ENCODE measurements at regions not wholly inside any gene's neighbourhood (a gene's known extent, or its start where the extent isn't known, plus 50 kb on each side); places are given as distances from the start of the nearest gene placed in this dataset.

DNA sequence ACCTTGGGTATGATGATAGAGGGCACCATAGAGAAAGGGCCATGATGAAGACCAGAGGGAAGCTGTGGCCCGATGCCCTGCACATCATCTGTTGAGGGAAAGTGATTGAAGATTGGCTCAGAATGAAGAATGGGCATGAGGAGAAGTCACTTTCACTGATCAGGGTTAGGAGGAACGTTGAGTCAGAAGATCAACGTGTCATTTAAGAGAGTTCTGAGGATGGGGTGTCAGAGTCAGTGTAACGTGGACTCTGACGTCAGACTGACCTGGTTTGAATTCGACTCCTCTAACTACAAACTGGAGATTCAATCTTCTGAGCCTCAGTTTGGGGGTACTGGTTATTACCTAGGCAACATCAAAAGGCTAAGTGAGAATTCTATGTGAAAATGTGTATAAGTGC, 352.6 kb downstream of the DDX10 start:
- DNase-seq (ENCODE audit: low read depth): no peak
- H3K4me3 ChIP-seq (ENCODE audit: low read depth, low read length): no peak overlapping the region
- TF ChIP-seq CTCF (IDR thresholded peaks at IDR 0.05; ENCODE audit: control insufficient read depth, extremely low read depth, insufficient read depth): no peak

DNA sequence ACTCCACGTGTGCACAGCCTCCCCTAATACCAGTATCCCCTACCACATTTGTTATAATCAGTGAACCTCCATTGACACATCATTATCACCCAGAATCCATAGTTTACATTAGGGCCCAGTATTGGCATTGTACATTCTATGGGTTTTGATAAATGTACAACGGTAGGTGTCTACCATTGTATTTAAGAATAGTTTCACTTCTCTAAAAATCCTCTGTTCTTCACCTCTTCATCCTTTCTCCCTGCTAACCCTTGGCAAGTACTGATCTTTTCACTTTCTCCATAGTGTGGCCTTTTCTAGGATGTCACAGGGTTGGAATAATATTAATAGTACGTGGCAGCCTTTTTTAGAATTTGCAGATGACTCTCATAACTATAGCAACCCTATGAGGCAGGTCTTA, 353.8 kb downstream of the DDX10 start:
- TF ChIP-seq CTCF (IDR thresholded peaks at IDR 0.05; ENCODE audit: control insufficient read depth, extremely low read depth, insufficient read depth): no peak
- no peak overlapping the region for H3K4me3 ChIP-seq (ENCODE audit: low read depth, low read length)
- no peak for DNase-seq (ENCODE audit: low read depth)

GRCh38 chr11:109019342-109019936, 354.6 kb downstream of the DDX10 start:
- TF ChIP-seq CTCF (IDR thresholded peaks at IDR 0.05; ENCODE audit: control insufficient read depth, extremely low read depth, insufficient read depth): no peak
- DNase-seq (ENCODE audit: low read depth): no peak
- H3K4me3 ChIP-seq (ENCODE audit: low read depth, low read length): no peak overlapping the region

- no peak for DNase-seq (ENCODE audit: low read depth)
- no peak overlapping the region for H3K4me3 ChIP-seq (ENCODE audit: low read depth, low read length)
- no peak for TF ChIP-seq CTCF (IDR thresholded peaks at IDR 0.05; ENCODE audit: control insufficient read depth, extremely low read depth, insufficient read depth)
These were observed 358.2 kb downstream of the DDX10 start for GRCh38 chr11:109023036-109023435.

GRCh38 chr11:109026891-109027489, 362.1 kb downstream of the DDX10 start:
- DNase-seq (ENCODE audit: low read depth): no peak
- no peak for TF ChIP-seq CTCF (IDR thresholded peaks at IDR 0.05; ENCODE audit: control insufficient read depth, extremely low read depth, insufficient read depth)
- H3K4me3 ChIP-seq (ENCODE audit: low read depth, low read length): no peak overlapping the region

- no peak for DNase-seq (ENCODE audit: low read depth)
- no peak for TF ChIP-seq CTCF (IDR thresholded peaks at IDR 0.05; ENCODE audit: control insufficient read depth, extremely low read depth, insufficient read depth)
- no peak overlapping the region for H3K4me3 ChIP-seq (ENCODE audit: low read depth, low read length)
These were observed 363.0 kb downstream of the DDX10 start for GRCh38 chr11:109027851-109028250.

- no peak overlapping the region for H3K4me3 ChIP-seq (ENCODE audit: low read depth, low read length)
- TF ChIP-seq CTCF (IDR thresholded peaks at IDR 0.05; ENCODE audit: control insufficient read depth, extremely low read depth, insufficient read depth): no peak
- DNase-seq (ENCODE audit: low read depth): no peak
These were observed 365.1 kb downstream of the DDX10 start for GRCh38 chr11:109029927-109030326.
